Mesendoderm (in vitro differentiated cells): ENCODE measurements at regions not wholly inside any gene's neighbourhood (a gene's known extent, or its start where the extent isn't known, plus 50 kb on each side); places are given as distances from the start of the nearest gene placed in this dataset.

Experiments used
- DNase-seq: peaks from one replicate; pipeline ENCODE4 v3.0.0; 2013
- H2AK5ac ChIP-seq: 2 replicates; pipeline ENCODE4 v1.6.1; 2013; ENCODE audit warnings: low read length, inconsistent platforms
- H2BK120ac ChIP-seq: 2 replicates; pipeline ENCODE4 v1.6.1; 2013; ENCODE audit warnings: low read depth, mild to moderate bottlenecking, low read length, moderate library complexity, mixed read lengths
- H2BK15ac ChIP-seq: replicated peaks from 2 replicates; pipeline ENCODE4 v1.6.1; 2013; ENCODE audit warnings: low read depth, mild to moderate bottlenecking, moderate library complexity
- H2BK5ac ChIP-seq: 2 replicates; pipeline ENCODE4 v1.6.1; 2013; ENCODE audit warnings: low read length, inconsistent platforms
- H3K18ac ChIP-seq: 2 replicates; pipeline ENCODE4 v1.6.1; 2013; ENCODE audit warnings: mild to moderate bottlenecking, low read length, mixed read lengths
- H3K23ac ChIP-seq: one replicate; pipeline ENCODE4 v1.6.1; 2013; ENCODE audit warnings: low read length
- H3K27ac ChIP-seq: 2 replicates; pipeline ENCODE4 v1.5.1; 2013; ENCODE audit warnings: low read depth, mild to moderate bottlenecking, inconsistent platforms, low read length, moderate library complexity
- H3K27me3 ChIP-seq: 2 replicates; pipeline ENCODE4 v1.6.1; 2013; ENCODE audit warnings: low read length, control low read depth, mild to moderate bottlenecking, inconsistent platforms; ENCODE audit not compliant: insufficient read depth, poor library complexity
- H3K36me3 ChIP-seq: 2 replicates; pipeline ENCODE4 v1.6.1; 2013; ENCODE audit warnings: low read length, inconsistent platforms; ENCODE audit not compliant: control insufficient read depth, insufficient read depth
- H3K4ac ChIP-seq: one replicate; pipeline ENCODE4 v1.6.1; 2013; ENCODE audit warnings: low read depth, mild to moderate bottlenecking, low read length, moderate library complexity
- H3K4me1 ChIP-seq: 2 replicates; pipeline ENCODE4 v1.6.1; 2013; ENCODE audit warnings: low read depth, low read length, inconsistent platforms; ENCODE audit not compliant: control insufficient read depth
- H3K4me2 ChIP-seq: 2 replicates; pipeline ENCODE4 v1.6.1; 2013; ENCODE audit warnings: low read length
- H3K4me3 ChIP-seq: 2 replicates; pipeline ENCODE4 v1.5.1; 2013; ENCODE audit warnings: mild to moderate bottlenecking, low read length
- H3K56ac ChIP-seq: one replicate; pipeline ENCODE4 v1.6.1; 2013; ENCODE audit warnings: low read length
- H3K79me1 ChIP-seq: 2 replicates; pipeline ENCODE4 v1.6.1; 2013; ENCODE audit warnings: low read length, inconsistent platforms
- H3K79me2 ChIP-seq: 2 replicates; pipeline ENCODE4 v1.6.1; 2013; ENCODE audit warnings: mild to moderate bottlenecking, low read length; ENCODE audit not compliant: control insufficient read depth, insufficient read depth
- H3K9ac ChIP-seq: 2 replicates; pipeline ENCODE4 v1.6.1; 2013; ENCODE audit warnings: low read length, inconsistent platforms
- H4K5ac ChIP-seq: one replicate; pipeline ENCODE4 v1.6.1; 2013; ENCODE audit warnings: low read length
- H4K8ac ChIP-seq: one replicate; pipeline ENCODE4 v1.6.1; 2013; ENCODE audit warnings: low read depth, mild to moderate bottlenecking, control low read depth, low read length, moderate library complexity
- WGBS: extraction: QIAGEN DNeasy Blood & Tissue Kit; methylation state at CpG from one replicate; pipeline ENCODE4 v1.1.7; 2013; ENCODE audit warnings: low lambda C conversion rate, missing lambda C conversion rate; ENCODE audit not compliant: insufficient coverage; ENCODE audit errors: extremely low coverage; 5-methylcytosine and 5-hydroxymethylcytosine counted together

DNA sequence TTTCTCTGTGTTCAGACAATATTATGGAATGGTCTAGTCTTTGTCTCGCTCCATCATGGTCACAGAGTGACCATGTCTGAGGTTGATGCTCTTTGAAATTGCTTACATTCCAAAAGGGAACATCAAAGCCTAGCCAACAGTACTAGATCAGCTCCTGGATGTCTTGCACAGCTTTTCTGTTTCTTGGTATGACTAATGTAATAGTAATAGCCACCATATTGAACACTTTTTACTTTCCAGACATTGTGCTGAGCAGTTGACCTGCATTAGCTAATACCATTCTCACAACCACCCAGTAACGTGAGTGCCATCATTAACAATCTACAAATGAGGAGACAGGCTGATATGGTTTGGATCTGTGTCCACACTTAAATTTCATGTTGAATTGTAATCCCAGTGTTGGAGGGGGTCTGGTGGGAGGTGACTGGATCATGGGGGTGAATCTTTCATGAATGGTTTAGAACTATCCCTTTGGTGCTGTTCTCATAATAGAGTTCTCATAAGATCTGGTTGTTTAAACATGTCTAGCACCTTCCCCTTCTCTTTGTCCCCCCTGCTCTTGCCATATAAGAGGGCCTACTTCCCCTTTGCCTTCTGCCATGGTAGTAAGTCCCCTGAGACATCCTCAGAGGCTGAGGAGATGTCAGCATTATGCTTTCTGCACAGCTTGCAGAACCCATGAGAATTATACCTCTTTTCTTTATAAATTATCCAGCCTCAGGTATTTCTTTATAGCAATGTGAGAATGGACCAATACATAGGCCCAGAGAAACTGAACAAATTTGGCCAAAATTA lies 577.5 kb upstream of the CLINT1 start:
- H4K5ac ChIP-seq = no peak overlapping the region
- WGBS = no CpG with 5 or more reads among the region's 2 CpGs
- no peak overlapping the region for H3K56ac ChIP-seq
- DNase-seq = no peak
- H4K8ac ChIP-seq = no peak overlapping the region
- H3K36me3 ChIP-seq = no peaks in the 10 kb centered on the region
- no peak overlapping the region for H2AK5ac ChIP-seq
- no peak overlapping the region for H3K4me3 ChIP-seq
- H3K27me3 ChIP-seq = no peaks in the 10 kb centered on the region
- no peak overlapping the region for H3K4ac ChIP-seq
- no peak overlapping the region for H3K18ac ChIP-seq
- no peak overlapping the region for H2BK15ac ChIP-seq
- H3K27ac ChIP-seq = no peak overlapping the region
- no peak overlapping the region for H3K23ac ChIP-seq
- no peaks in the 10 kb centered on the region for H3K4me1 ChIP-seq
- H3K4me2 ChIP-seq = no peak overlapping the region
- H3K79me1 ChIP-seq = no peaks in the 10 kb centered on the region
- no peak overlapping the region for H2BK120ac ChIP-seq
- no peaks in the 10 kb centered on the region for H3K79me2 ChIP-seq
- no peak overlapping the region for H2BK5ac ChIP-seq
- no peak overlapping the region for H3K9ac ChIP-seq

DNA sequence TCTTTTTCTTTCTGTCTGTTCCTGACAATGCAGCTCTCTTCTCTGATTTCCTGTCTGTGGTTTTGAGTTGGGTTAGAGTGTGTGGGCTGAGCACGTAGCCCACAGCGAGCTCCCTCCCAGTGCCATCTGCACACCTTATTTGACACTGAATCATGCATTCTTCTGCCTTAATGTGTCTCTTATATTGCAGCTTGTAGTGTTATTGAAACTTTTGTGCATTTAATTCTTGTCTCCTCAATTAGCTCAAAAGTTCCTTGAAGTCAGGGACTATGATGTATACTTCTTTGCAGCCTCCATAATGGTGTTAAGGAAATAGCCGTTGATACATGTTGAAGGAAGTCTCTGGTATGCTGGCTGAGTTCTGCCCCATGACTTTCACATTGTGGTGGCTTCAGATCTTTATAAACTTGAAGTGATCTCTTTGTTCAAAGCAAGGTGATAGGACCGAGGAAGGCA lies 576.2 kb upstream of the CLINT1 start:
- H2BK5ac ChIP-seq = no peak overlapping the region
- H3K4me3 ChIP-seq = no peak overlapping the region
- H4K5ac ChIP-seq = no peak overlapping the region
- H2BK120ac ChIP-seq = no peak overlapping the region
- no peak overlapping the region for H4K8ac ChIP-seq
- H3K23ac ChIP-seq = no peak overlapping the region
- DNase-seq = no peak
- no peaks in the 10 kb centered on the region for H3K4me1 ChIP-seq
- no peaks in the 10 kb centered on the region for H3K79me1 ChIP-seq
- no CpG with 5 or more reads among the region's 4 CpGs for WGBS
- H3K27me3 ChIP-seq = no peaks in the 10 kb centered on the region
- H2AK5ac ChIP-seq = no peak overlapping the region
- no peak overlapping the region for H3K4me2 ChIP-seq
- no peak overlapping the region for H3K56ac ChIP-seq
- no peaks in the 10 kb centered on the region for H3K79me2 ChIP-seq
- no peaks in the 10 kb centered on the region for H3K36me3 ChIP-seq
- no peak overlapping the region for H3K18ac ChIP-seq
- H3K4ac ChIP-seq = no peak overlapping the region
- H3K9ac ChIP-seq = no peak overlapping the region
- H2BK15ac ChIP-seq = no peak overlapping the region
- no peak overlapping the region for H3K27ac ChIP-seq

DNA sequence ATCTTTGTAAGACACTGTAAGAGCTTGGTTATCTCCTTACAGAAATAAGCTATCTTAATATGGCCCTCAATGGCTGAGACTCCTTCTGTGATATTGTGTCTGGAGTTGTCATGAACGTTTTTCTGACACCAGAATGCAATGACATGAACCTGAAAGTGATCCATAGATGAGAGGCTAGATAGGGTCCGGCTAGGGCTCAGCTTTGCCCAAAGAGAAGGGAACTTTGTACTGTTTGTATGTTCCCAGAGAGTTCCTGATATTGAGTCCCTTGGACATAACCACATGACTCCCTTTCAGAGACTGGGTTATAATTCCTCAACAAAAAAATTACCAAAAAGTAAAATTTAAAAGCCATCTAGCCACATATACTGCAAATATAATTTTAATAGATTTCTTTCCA lies 575.8 kb upstream of the CLINT1 start:
- Histone ChIP-seq H3K23ac (no peak overlapping the region), H3K36me3 (no peaks in the 10 kb centered on the region), H4K5ac (no peak overlapping the region), H2BK15ac (no peak overlapping the region), H3K27me3 (no peaks in the 10 kb centered on the region), H2BK5ac (no peak overlapping the region), H3K56ac (no peak overlapping the region), H3K4ac (no peak overlapping the region), H2BK120ac (no peak overlapping the region), H3K4me3 (no peak overlapping the region), H3K27ac (no peak overlapping the region), H3K4me1 (no peaks in the 10 kb centered on the region), H3K79me2 (no peaks in the 10 kb centered on the region), H2AK5ac (no peak overlapping the region), H3K9ac (no peak overlapping the region), H4K8ac (no peak overlapping the region), H3K18ac (no peak overlapping the region), H3K79me1 (no peaks in the 10 kb centered on the region), H3K4me2 (no peak overlapping the region)
- no peak for DNase-seq
- WGBS = no CpG with 5 or more reads among the region's 2 CpGs

DNA sequence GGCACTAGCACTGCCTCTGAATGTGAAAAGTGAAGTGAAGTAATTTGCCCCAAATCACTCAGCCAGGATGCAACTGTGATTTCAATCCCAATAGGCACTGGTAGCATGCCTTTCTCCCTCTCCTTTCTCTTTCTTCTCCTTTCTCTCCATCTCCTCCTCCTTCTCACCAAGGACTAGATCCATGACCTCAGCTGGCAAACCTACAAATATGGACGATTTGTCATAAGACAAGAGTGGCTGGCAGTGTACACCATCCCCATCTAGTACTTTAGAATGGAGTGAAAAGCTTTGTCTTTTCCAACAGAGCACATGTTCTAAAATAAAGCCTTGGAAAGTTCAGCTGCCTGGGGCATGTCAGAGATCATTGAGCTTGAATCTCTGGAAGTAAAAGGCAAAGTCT lies 574.7 kb upstream of the CLINT1 start:
- Histone ChIP-seq H3K27me3 (no peaks in the 10 kb centered on the region), H3K56ac (no peak overlapping the region), H2BK15ac (no peak overlapping the region), H3K9ac (no peak overlapping the region), H3K36me3 (no peaks in the 10 kb centered on the region), H3K18ac (no peak overlapping the region), H3K79me2 (no peaks in the 10 kb centered on the region), H3K79me1 (no peaks in the 10 kb centered on the region), H3K4me2 (no peak overlapping the region), H2BK120ac (no peak overlapping the region), H3K27ac (no peak overlapping the region), H3K4me1 (no peaks in the 10 kb centered on the region), H3K23ac (no peak overlapping the region), H2AK5ac (no peak overlapping the region), H4K8ac (no peak overlapping the region), H3K4me3 (no peak overlapping the region), H2BK5ac (no peak overlapping the region), H3K4ac (no peak overlapping the region), H4K5ac (no peak overlapping the region)
- no CpG with 5 or more reads among the region's 1 CpG for WGBS
- no peak for DNase-seq

DNA sequence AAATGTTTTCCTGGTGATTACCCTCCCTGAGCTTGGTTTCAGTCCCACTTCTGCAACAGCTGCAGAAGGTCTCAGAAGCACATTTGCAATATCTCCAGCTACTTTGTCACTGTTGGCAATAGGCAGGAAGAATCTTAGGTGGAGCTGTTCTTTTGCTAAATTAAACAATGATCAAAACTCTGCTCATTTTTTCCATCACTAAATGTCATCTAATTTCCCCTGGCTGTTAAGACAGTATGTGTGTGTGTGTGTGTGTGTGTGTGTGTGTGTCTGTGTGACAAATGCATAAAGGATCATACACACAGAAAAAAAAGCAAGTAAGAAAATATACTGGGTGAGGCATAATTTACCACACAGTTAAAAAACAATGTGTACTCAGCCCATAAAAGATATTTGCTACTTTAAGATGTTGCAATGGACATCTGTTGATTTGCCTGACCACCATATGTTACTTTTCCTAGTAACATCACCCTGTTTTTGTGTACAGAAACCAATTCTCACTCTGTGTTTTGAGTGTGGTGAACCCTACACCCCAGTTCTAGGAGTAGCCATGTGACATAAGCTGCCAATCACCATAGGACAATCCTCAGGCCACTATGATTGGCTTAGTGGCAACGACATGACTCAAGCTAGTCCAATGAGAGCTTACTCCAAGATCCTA lies 572.6 kb upstream of the CLINT1 start:
- Histone ChIP-seq H2BK120ac (no peak overlapping the region), H3K4me1 (no peaks in the 10 kb centered on the region), H4K5ac (no peak overlapping the region), H2BK5ac (no peak overlapping the region), H2BK15ac (no peak overlapping the region), H3K56ac (no peak overlapping the region), H3K27me3 (no peaks in the 10 kb centered on the region), H3K79me2 (no peaks in the 10 kb centered on the region), H4K8ac (no peak overlapping the region), H3K4me3 (no peak overlapping the region), H3K4me2 (no peak overlapping the region), H3K27ac (no peak overlapping the region), H2AK5ac (no peak overlapping the region), H3K36me3 (no peaks in the 10 kb centered on the region), H3K23ac (no peak overlapping the region), H3K4ac (no peak overlapping the region), H3K79me1 (no peaks in the 10 kb centered on the region), H3K9ac (no peak overlapping the region), H3K18ac (no peak overlapping the region)
- no peak for DNase-seq
- no CpG with 5 or more reads among the region's 1 CpG for WGBS
